ENCODE measurements at regions not wholly inside any gene's neighbourhood (a gene's known extent, or its start where the extent isn't known, plus 50 kb on each side); places are given as distances from the start of the nearest gene placed in this dataset.

- no peak for TF ChIP-seq SIN3A (IDR thresholded peaks at IDR 0.05; ENCODE audit: borderline replicate concordance, insufficient read depth, low read length)
- TF ChIP-seq, protein P1, sequence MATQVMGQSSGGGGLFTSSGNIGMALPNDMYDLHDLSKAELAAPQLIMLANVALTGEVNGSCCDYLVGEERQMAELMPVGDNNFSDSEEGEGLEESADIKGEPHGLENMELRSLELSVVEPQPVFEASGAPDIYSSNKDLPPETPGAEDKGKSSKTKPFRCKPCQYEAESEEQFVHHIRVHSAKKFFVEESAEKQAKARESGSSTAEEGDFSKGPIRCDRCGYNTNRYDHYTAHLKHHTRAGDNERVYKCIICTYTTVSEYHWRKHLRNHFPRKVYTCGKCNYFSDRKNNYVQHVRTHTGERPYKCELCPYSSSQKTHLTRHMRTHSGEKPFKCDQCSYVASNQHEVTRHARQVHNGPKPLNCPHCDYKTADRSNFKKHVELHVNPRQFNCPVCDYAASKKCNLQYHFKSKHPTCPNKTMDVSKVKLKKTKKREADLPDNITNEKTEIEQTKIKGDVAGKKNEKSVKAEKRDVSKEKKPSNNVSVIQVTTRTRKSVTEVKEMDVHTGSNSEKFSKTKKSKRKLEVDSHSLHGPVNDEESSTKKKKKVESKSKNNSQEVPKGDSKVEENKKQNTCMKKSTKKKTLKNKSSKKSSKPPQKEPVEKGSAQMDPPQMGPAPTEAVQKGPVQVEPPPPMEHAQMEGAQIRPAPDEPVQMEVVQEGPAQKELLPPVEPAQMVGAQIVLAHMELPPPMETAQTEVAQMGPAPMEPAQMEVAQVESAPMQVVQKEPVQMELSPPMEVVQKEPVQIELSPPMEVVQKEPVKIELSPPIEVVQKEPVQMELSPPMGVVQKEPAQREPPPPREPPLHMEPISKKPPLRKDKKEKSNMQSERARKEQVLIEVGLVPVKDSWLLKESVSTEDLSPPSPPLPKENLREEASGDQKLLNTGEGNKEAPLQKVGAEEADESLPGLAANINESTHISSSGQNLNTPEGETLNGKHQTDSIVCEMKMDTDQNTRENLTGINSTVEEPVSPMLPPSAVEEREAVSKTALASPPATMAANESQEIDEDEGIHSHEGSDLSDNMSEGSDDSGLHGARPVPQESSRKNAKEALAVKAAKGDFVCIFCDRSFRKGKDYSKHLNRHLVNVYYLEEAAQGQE (IDR thresholded peaks at IDR 0.05; ENCODE audit: insufficient read depth in 1 of 2, low read depth in 2 of 2, low read length in 2 of 2) = no peak
- TF ChIP-seq TAF1 (IDR thresholded peaks at IDR 0.05; ENCODE audit: borderline replicate concordance, insufficient read depth, low read length) = no peak
Measured at GRCh38 chr6:68473433-68474210, 161.5 kb upstream of the ADGRB3 start.

- TF ChIP-seq, protein P1 (IDR thresholded peaks at IDR 0.05; ENCODE audit: insufficient read depth in 1 of 2, low read depth in 2 of 2, low read length in 2 of 2) = no peak
- TF ChIP-seq POLR2AphosphoS5 (IDR thresholded peaks at IDR 0.05; ENCODE audit: low read depth, low read length) = no peak
- TF ChIP-seq FOXP2 (optimal IDR thresholded peaks at IDR 0.05; ENCODE audit: borderline replicate concordance, extremely low read depth, extremely low read length, insufficient read depth) = no peak
- TF ChIP-seq TAF1 (IDR thresholded peaks at IDR 0.05; ENCODE audit: borderline replicate concordance, insufficient read depth, low read length) = no peak
- no peak for TF ChIP-seq SIN3A (IDR thresholded peaks at IDR 0.05; ENCODE audit: borderline replicate concordance, insufficient read depth, low read length)
Measured at GRCh38 chr6:68468244-68468884, 166.7 kb upstream of the ADGRB3 start.

GRCh38 chr6:68458447-68458846, 176.6 kb upstream of the ADGRB3 start:
- TF ChIP-seq FOXP2 (optimal IDR thresholded peaks at IDR 0.05; ENCODE audit: borderline replicate concordance, extremely low read depth, extremely low read length, insufficient read depth) (no peak), TAF1 (IDR thresholded peaks at IDR 0.05; ENCODE audit: borderline replicate concordance, insufficient read depth, low read length) (no peak), SIN3A (IDR thresholded peaks at IDR 0.05; ENCODE audit: borderline replicate concordance, insufficient read depth, low read length) (no peak), POLR2AphosphoS5 (IDR thresholded peaks at IDR 0.05; ENCODE audit: low read depth, low read length) (no peak)
- TF ChIP-seq, protein P1 (IDR thresholded peaks at IDR 0.05; ENCODE audit: insufficient read depth in 1 of 2, low read depth in 2 of 2, low read length in 2 of 2) = no peak

GRCh38 chr6:68447112-68447511, 188.0 kb upstream of the ADGRB3 start:
- TF ChIP-seq TAF1 (IDR thresholded peaks at IDR 0.05; ENCODE audit: borderline replicate concordance, insufficient read depth, low read length) (no peak), FOXP2 (optimal IDR thresholded peaks at IDR 0.05; ENCODE audit: borderline replicate concordance, extremely low read depth, extremely low read length, insufficient read depth) (no peak), POLR2AphosphoS5 (IDR thresholded peaks at IDR 0.05; ENCODE audit: low read depth, low read length) (no peak)
- TF ChIP-seq, protein P1 (IDR thresholded peaks at IDR 0.05; ENCODE audit: insufficient read depth in 1 of 2, low read depth in 2 of 2, low read length in 2 of 2) = no peak
